HepG2 (cell line): ENCODE measurements at regions not wholly inside any gene's neighbourhood (a gene's known extent, or its start where the extent isn't known, plus 50 kb on each side); places are given as distances from the start of the nearest gene placed in this dataset.
A peak's percentile ranks its signal among the peaks of the same experiment; 100 is the strongest.

ENCODE experiments used
- ATAC-seq: fragments of 200-7000 bp; cut with Tn5 transposase; 3 replicates; pipeline ENCODE4 v1.9.1; 2020; ENCODE audit warnings: mild to moderate bottlenecking, moderate library complexity
- BruUV-seq: library from RNA; stranded (reverse); fragments of 400-500 nt; replicated peaks from 2 replicates; lab custom pipeline; 2021; lab: Mats Ljungman, UMichigan
- CTCF ChIA-PET: fragments of 300-600 bp; formaldehyde crosslinking; extraction: SDS; loops from one replicate; lab custom pipeline; 2021; ENCODE audit warnings: low total read pairs, inconsistent platforms, low intra/inter-chr PET ratio; lab: Yijun Ruan, JAX
- POLR2A ChIA-PET: fragments of 350-600 bp; sonication (Branson Sonifier 250); formaldehyde crosslinking; loops from one replicate; lab custom pipeline; 2020; ENCODE audit warnings: antibody characterized with exemption, inconsistent platforms; lab: Yijun Ruan, JAX
- DNase-seq: peaks from one replicate; pipeline ENCODE4 v3.0.0-alpha.2; 2015; ENCODE audit warnings: low spot score
- FAIRE-seq: peaks from 3 replicates; lab custom pipeline; 2011; peaks lifted over from hg19 to GRCh38; lab: Jason Lieb, UNC
- H2AFZ ChIP-seq: one replicate; pipeline ENCODE4 v1.6.1; 2011; ENCODE audit warnings: low read length, inconsistent platforms
- H3K27ac ChIP-seq: fragments of 300-600 bp; 3 replicates; pipeline ENCODE4 v1.8.0; 2011; ENCODE audit warnings: mixed run types, mild to moderate bottlenecking, mixed read lengths, low read length, inconsistent platforms; ENCODE audit not compliant: insufficient read depth; ENCODE audit errors: extremely low read length
- H3K27me3 ChIP-seq, 2 experiments: fragments of 200-600 bp in 1 of 2; 2 replicates in 1 of 2; 3 replicates in 1 of 2; pipeline versions ENCODE4 v1.6.0 to v1.8.0; 2011; ENCODE audit warnings: low read length in 2 of 2, mild to moderate bottlenecking in 2 of 2, moderate library complexity in 2 of 2, inconsistent platforms in 1 of 2; ENCODE audit not compliant: insufficient read depth in 2 of 2, control insufficient read depth in 1 of 2
- H3K36me3 ChIP-seq, 2 experiments: fragments of 200-600 bp in 1 of 2; replicated peaks in 1 of 2; 2 replicates in 1 of 2; 3 replicates in 1 of 2; pipeline versions ENCODE4 v1.5.1 to v1.8.0; 2011; ENCODE audit warnings: low read length in 2 of 2, inconsistent platforms in 1 of 2; ENCODE audit not compliant: insufficient read depth in 2 of 2, control insufficient read depth in 1 of 2
- H3K4me1 ChIP-seq: 2 replicates; pipeline ENCODE4 v1.5.1; 2012; ENCODE audit warnings: low read length, inconsistent platforms; ENCODE audit not compliant: insufficient read depth
- H3K4me2 ChIP-seq: 2 replicates; pipeline ENCODE4 v1.6.0; 2011; ENCODE audit warnings: low read depth, low read length, inconsistent platforms
- H3K4me3 ChIP-seq, 3 experiments: fragments of 200-600 bp in 1 of 3; sonication (generic), shearing (Covaris generic) in 1 of 3; replicated peaks in 1 of 3; 2 replicates each; pipeline ENCODE4 v1.5.1; 2011 to 2016; ENCODE audit warnings: low read length in 3 of 3, inconsistent platforms in 2 of 3, low read depth in 2 of 3, mild to moderate bottlenecking in 2 of 3, control low read depth in 1 of 3, mixed read lengths in 1 of 3; ENCODE audit not compliant: insufficient read depth in 1 of 3
- H3K79me2 ChIP-seq: one replicate; pipeline ENCODE4 v1.6.1; 2011; ENCODE audit warnings: low read length, inconsistent platforms; ENCODE audit not compliant: insufficient read depth
- H3K9ac ChIP-seq: 2 replicates; pipeline ENCODE4 v1.6.0; 2011; ENCODE audit warnings: mild to moderate bottlenecking, low read depth, low read length, inconsistent platforms; ENCODE audit not compliant: insufficient read depth
- H3K9me3 ChIP-seq: 2 replicates; pipeline ENCODE4 v1.5.1; 2012; ENCODE audit warnings: mild to moderate bottlenecking, low read length
- H4K20me1 ChIP-seq: 2 replicates; pipeline ENCODE4 v1.6.0; 2011; ENCODE audit warnings: inconsistent platforms, mild to moderate bottlenecking, low read length, moderate library complexity; ENCODE audit not compliant: insufficient read depth
- ARNT2 ChIP-seq: sonication (generic); formaldehyde crosslinking; IDR thresholded peaks from 2 replicates; pipeline ENCODE4 v1.8.0; 2022; ENCODE audit warnings: mild to moderate bottlenecking, low read depth, missing genetic modification reagents, moderate library complexity
- FOXA1 ChIP-seq, 2 experiments: fragments of 450-650 bp in 1 of 2; sonication (generic) in 1 of 2; formaldehyde crosslinking in 1 of 2; IDR thresholded peaks; 2 replicates each; pipeline versions ENCODE4 v1.4.0 to v1.6.1; 2016 to 2020; ENCODE audit warnings: missing genetic modification reagents in 1 of 2
- GABPA ChIP-seq, 2 experiments: IDR thresholded peaks; 2 replicates each; pipeline ENCODE4 v1.6.1; 2011 to 2016; ENCODE audit warnings: low read depth in 2 of 2, low read length in 1 of 2, missing biosample characterization in 1 of 2, missing genetic modification characterization in 1 of 2
- HNRNPLL ChIP-seq: fragments of 200-400 bp; formaldehyde crosslinking; IDR thresholded peaks from 2 replicates; pipeline ENCODE4 v1.6.1; 2017; ENCODE audit warnings: mild to moderate bottlenecking, low read depth, low read length; ENCODE audit not compliant: poor library complexity, severe bottlenecking
- MBD4 ChIP-seq: IDR thresholded peaks from 2 replicates; pipeline ENCODE4 v1.6.1; 2012; ENCODE audit warnings: low read length, inconsistent platforms, borderline replicate concordance
- RAD51 ChIP-seq: fragments of 450-650 bp; IDR thresholded peaks from 2 replicates; pipeline ENCODE4 v1.6.1; 2016; ENCODE audit warnings: borderline replicate concordance
- RBFOX2 ChIP-seq: fragments of 200-400 bp; formaldehyde crosslinking; IDR thresholded peaks from 2 replicates; pipeline ENCODE4 v1.6.1; 2017; ENCODE audit warnings: low read depth, mild to moderate bottlenecking, low read length
- SMC3 ChIP-seq: IDR thresholded peaks from 2 replicates; pipeline ENCODE4 v1.6.1; 2011; ENCODE audit warnings: low read length, improper control_type of control experiment
- STAT5B ChIP-seq: sonication (generic); formaldehyde crosslinking; IDR thresholded peaks from 2 replicates; pipeline ENCODE4 v1.4.0; 2020; ENCODE audit warnings: missing genetic modification reagents
- ZFP37 ChIP-seq: sonication (generic); formaldehyde crosslinking; IDR thresholded peaks from 2 replicates; pipeline ENCODE4 v1.4.0; 2020; ENCODE audit warnings: missing genetic modification reagents, borderline replicate concordance
- ZNF333 ChIP-seq: sonication (generic); formaldehyde crosslinking; IDR thresholded peaks from 2 replicates; pipeline ENCODE4 v1.4.0; 2020; ENCODE audit warnings: mild to moderate bottlenecking, missing genetic modification reagents, borderline replicate concordance
- WGBS: methylation state at CpG from one replicate; pipeline ENCODE4 v1.1.6; 2017; ENCODE audit warnings: low lambda C conversion rate; 5-methylcytosine and 5-hydroxymethylcytosine counted together
- in situ Hi-C: cut with HindIII; loops from 2 replicates; pipeline ENCODE4 v1.10.0; 2017; ENCODE audit warnings: low pct_unique_long_range_greater_than_20kb; ENCODE audit not compliant: extremely low pct_ligation_motif_present
- intact Hi-C: fragments of 100-400 bp; cut with micrococcal nuclease; formaldehyde crosslinking; loops from one replicate; pipeline ENCODE4 v1.10.0; 2022; ENCODE audit not compliant: unreplicated experiment
- TF ChIP-seq, protein P1 (sequence below): sonication (generic); formaldehyde crosslinking; IDR thresholded peaks from 2 replicates; pipeline ENCODE4 v1.5.0; 2020; ENCODE audit warnings: missing genetic modification reagents, mild to moderate bottlenecking, borderline replicate concordance
- TF ChIP-seq, protein P2 (sequence below): sonication (generic); formaldehyde crosslinking; IDR thresholded peaks from 2 replicates; pipeline ENCODE4 v1.8.1; 2022; ENCODE audit warnings: mild to moderate bottlenecking, missing genetic modification reagents
- TF ChIP-seq, protein P3 (sequence below): sonication (generic); formaldehyde crosslinking; conservative IDR thresholded peaks from 2 replicates; pipeline ENCODE4 v1.8.0; 2022; ENCODE audit warnings: low read depth, missing genetic modification reagents

DNA sequence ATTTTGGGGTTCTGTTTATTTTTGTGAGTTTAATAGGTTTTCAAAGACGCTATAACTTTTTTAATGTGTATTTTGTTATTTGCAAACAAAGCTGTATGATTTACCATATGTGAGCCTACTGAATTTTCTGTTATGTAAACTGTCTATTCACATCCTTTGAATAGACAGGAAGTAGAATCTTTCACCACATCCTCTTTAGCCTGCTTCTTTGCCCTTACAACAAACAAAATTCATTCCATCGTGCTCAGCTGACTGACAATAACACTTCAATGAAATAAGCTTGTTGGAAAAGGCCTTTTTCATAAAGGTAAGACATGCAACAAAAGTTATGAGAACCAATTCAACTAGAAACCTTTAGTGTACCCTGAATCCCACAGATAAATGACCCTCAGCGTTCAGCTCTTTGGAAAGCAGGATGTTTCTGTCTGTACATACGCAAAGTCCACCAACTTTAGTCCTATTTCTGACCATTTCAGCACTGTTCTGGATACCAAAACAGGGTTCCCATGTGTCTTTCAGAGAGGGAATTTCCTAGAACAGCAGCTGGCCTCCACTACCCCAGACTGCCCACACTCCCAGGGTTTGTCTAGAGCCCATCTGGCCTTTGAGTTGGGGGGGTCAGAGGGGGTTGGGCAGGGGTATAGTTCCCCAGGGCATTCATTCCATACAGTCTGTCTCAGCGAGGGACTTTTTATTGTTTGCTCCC lies 71.3 kb downstream of the DUSP6 start:
- H3K9ac ChIP-seq: no peak overlapping the region
- no peaks in the 10 kb centered on the region for H3K9me3 ChIP-seq
- H3K36me3 ChIP-seq: no peaks in the 10 kb centered on the region
- no peak overlapping the region for H3K27ac ChIP-seq
- peak overlapping the region in 1 of 3 experiments; percentile 28; a peak in 1 of 6 replicates for H3K4me3 ChIP-seq
- no TSS peak for BruUV-seq
- TF ChIP-seq FOXA1 (IDR thresholded peaks at IDR 0.05) (no peak), FOXA1 (CRISPR knock-in tag; IDR thresholded peaks at IDR 0.05) (no peak), HNRNPLL (no peak), GABPA (IDR thresholded peaks at IDR 0.05; ENCODE audit: low read depth, low read length) (no peak), GABPA (CRISPR knock-in tag; IDR thresholded peaks at IDR 0.05; ENCODE audit: low read depth) (peak; percentile 76)
- TF ChIP-seq, protein P1, sequence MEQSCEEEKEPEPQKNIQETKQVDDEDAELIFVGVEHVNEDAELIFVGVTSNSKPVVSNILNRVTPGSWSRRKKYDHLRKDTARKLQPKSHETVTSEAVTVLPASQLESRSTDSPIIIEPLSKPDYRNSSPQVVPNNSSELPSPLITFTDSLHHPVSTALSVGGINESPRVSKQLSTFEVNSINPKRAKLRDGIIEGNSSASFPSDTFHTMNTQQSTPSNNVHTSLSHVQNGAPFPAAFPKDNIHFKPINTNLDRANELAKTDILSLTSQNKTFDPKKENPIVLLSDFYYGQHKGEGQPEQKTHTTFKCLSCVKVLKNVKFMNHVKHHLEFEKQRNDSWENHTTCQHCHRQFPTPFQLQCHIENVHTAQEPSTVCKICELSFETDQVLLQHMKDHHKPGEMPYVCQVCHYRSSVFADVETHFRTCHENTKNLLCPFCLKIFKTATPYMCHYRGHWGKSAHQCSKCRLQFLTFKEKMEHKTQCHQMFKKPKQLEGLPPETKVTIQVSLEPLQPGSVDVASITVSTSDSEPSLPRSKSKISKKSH (CRISPR knock-in tag): no peak
- 16% methylated on average over 5 of the region's 5 CpGs for WGBS
- no peaks in the 10 kb centered on the region for H3K27me3 ChIP-seq
- FAIRE-seq: no peak
- intact Hi-C loops: no loop called here
- H3K79me2 ChIP-seq: no peaks in the 10 kb centered on the region
- no peak for DNase-seq
- ChIA-PET POLR2A (interaction anchor here (1.1 kb wide), 1 partner anchor 73 kb away, joined by 3 read pairs; no protein-coding TSS in a partner anchor), CTCF (no interaction called here)
- H2AFZ ChIP-seq: peak overlapping the region; percentile 69
- peak overlapping the region; percentile 49; the same call in 1 of the 2 replicates for H3K4me2 ChIP-seq
- in situ Hi-C loops: no loop called here
- peaks cover 10% of the 10 kb centered on the region for H3K4me1 ChIP-seq
- peak; percentile 49 for ATAC-seq
- no peaks in the 10 kb centered on the region for H4K20me1 ChIP-seq

DNA sequence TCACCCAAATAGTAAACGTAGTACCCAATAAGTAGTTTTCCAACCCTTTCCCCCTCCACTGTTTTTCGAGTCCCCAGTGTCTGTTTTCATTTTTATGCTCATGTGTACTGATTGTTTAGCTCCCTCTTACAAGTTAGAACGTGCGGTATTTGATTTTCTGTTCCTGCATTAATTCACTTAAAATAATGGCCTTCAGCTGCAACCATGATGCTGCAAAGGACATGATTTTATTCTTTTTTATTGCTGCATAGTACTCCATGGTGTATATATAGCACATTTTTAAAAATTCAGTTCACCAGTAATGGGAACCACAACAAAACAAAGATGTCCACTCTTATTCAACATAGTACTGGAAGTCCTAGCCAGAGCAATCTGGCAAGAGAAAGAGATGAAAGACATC lies 72.8 kb downstream of the DUSP6 start:
- peaks cover 10% of the 10 kb centered on the region for H3K4me1 ChIP-seq
- H3K79me2 ChIP-seq: no peaks in the 10 kb centered on the region
- no peak overlapping the region for H2AFZ ChIP-seq
- 18% methylated on average over 4 of the region's 4 CpGs for WGBS
- in situ Hi-C loops (no loop called here), intact Hi-C loops (no loop called here)
- H3K27ac ChIP-seq: no peak overlapping the region
- no TSS peak for BruUV-seq
- H3K9me3 ChIP-seq: no peaks in the 10 kb centered on the region
- FAIRE-seq (no peak), ATAC-seq (no peak), DNase-seq (no peak)
- no peaks in the 10 kb centered on the region for H4K20me1 ChIP-seq
- H3K4me2 ChIP-seq: no peak overlapping the region
- H3K27me3 ChIP-seq: no peaks in the 10 kb centered on the region
- H3K4me3 ChIP-seq: no peak overlapping the region
- ChIA-PET POLR2A (no interaction called here), CTCF (no interaction called here)
- H3K36me3 ChIP-seq: no peaks in the 10 kb centered on the region
- no peak overlapping the region for H3K9ac ChIP-seq
- TF ChIP-seq, protein P2, sequence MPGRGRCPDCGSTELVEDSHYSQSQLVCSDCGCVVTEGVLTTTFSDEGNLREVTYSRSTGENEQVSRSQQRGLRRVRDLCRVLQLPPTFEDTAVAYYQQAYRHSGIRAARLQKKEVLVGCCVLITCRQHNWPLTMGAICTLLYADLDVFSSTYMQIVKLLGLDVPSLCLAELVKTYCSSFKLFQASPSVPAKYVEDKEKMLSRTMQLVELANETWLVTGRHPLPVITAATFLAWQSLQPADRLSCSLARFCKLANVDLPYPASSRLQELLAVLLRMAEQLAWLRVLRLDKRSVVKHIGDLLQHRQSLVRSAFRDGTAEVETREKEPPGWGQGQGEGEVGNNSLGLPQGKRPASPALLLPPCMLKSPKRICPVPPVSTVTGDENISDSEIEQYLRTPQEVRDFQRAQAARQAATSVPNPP: no peak
- no peak for TF ChIP-seq RAD51
- no peak for TF ChIP-seq MBD4
- no peak for TF ChIP-seq ZNF333 (CRISPR knock-in tag)
- TF ChIP-seq, protein P3, sequence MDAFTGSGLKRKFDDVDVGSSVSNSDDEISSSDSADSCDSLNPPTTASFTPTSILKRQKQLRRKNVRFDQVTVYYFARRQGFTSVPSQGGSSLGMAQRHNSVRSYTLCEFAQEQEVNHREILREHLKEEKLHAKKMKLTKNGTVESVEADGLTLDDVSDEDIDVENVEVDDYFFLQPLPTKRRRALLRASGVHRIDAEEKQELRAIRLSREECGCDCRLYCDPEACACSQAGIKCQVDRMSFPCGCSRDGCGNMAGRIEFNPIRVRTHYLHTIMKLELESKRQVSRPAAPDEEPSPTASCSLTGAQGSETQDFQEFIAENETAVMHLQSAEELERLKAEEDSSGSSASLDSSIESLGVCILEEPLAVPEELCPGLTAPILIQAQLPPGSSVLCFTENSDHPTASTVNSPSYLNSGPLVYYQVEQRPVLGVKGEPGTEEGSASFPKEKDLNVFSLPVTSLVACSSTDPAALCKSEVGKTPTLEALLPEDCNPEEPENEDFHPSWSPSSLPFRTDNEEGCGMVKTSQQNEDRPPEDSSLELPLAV (CRISPR knock-in tag): no peak
- TF ChIP-seq ZFP37 (CRISPR knock-in tag): no peak
- no peak for TF ChIP-seq STAT5B (CRISPR knock-in tag)
- TF ChIP-seq ARNT2 (CRISPR knock-in tag): no peak
- no peak for TF ChIP-seq RBFOX2
- no peak for TF ChIP-seq SMC3
